Suprapubic skin (tissue), 4 donors: ENCODE measurements at regions not wholly inside any gene's neighbourhood (a gene's known extent, or its start where the extent isn't known, plus 50 kb on each side); places are given as distances from the start of the nearest gene placed in this dataset.

Experiments used
- DNase-seq, 2 donors: peaks; one replicate each; pipeline ENCODE4 v3.0.0-alpha.2; 2019; ENCODE audit warnings: low spot score in 2 of 2
- H3K27ac ChIP-seq: fragments of 200-600 bp; sonication (generic); one replicate; pipeline ENCODE4 v1.5.1; 2019
- H3K27me3 ChIP-seq: fragments of 200-600 bp; sonication (generic); one replicate; pipeline ENCODE4 v1.5.1; 2019
- H3K36me3 ChIP-seq: fragments of 200-600 bp; sonication (generic); one replicate; pipeline ENCODE4 v1.5.1; 2019
- H3K4me1 ChIP-seq: fragments of 200-600 bp; sonication (generic); one replicate; pipeline ENCODE4 v1.5.1; 2019
- H3K4me3 ChIP-seq: fragments of 200-600 bp; sonication (generic); one replicate; pipeline ENCODE4 v1.5.1; 2019; ENCODE audit warnings: mild to moderate bottlenecking
- H3K9me3 ChIP-seq: fragments of 200-600 bp; sonication (generic); one replicate; pipeline ENCODE4 v1.5.1; 2019
- CTCF ChIP-seq, 2 donors: fragments of 200-600 bp in 1 of 2; fragments of 450-650 bp in 1 of 2; sonication (generic) in 1 of 2; IDR thresholded peaks; one replicate each; pipeline ENCODE4 v1.5.1; 2016 to 2019; ENCODE audit warnings: antibody characterized with exemption in 2 of 2, mild to moderate bottlenecking in 1 of 2, moderate library complexity in 1 of 2
- EP300 ChIP-seq: sonication (generic); formaldehyde crosslinking; IDR thresholded peaks from one replicate; pipeline ENCODE4 v1.6.1; 2017; ENCODE audit warnings: antibody characterized with exemption
- POLR2A ChIP-seq, 2 donors: fragments of 450-650 bp; IDR thresholded peaks; one replicate each; pipeline ENCODE4 v1.6.1; 2017; ENCODE audit warnings: antibody characterized with exemption in 2 of 2, mild to moderate bottlenecking in 2 of 2, moderate library complexity in 2 of 2
- POLR2AphosphoS5 ChIP-seq, 3 donors: sonication (generic); formaldehyde crosslinking; IDR thresholded peaks; one replicate each; pipeline ENCODE4 v1.6.1; 2017; ENCODE audit warnings: antibody characterized with exemption in 3 of 3
- WGBS: methylation state at CpG from one replicate; pipeline ENCODE4 v1.1.5; 2018; 5-methylcytosine and 5-hydroxymethylcytosine counted together

GRCh38 chr13:40125336-40125735 is 469.9 kb downstream of the COG6 start:
- Histone ChIP-seq H3K9me3 (no peaks in the 10 kb centered on the region), H3K27ac (no peak overlapping the region), H3K27me3 (no peaks in the 10 kb centered on the region), H3K4me1 (peaks cover 11% of the 10 kb centered on the region), H3K4me3 (no peak overlapping the region), H3K36me3 (no peaks in the 10 kb centered on the region)
- DNase-seq = no peak
- no peak for TF ChIP-seq EP300
- TF ChIP-seq POLR2A (IDR thresholded peaks at IDR 0.05) = no peak
- no peak for TF ChIP-seq CTCF (IDR thresholded peaks at IDR 0.05)
- TF ChIP-seq POLR2AphosphoS5 (IDR thresholded peaks at IDR 0.05) = no peak
- 88% methylated on average over 3 of the region's 3 CpGs for WGBS

- Histone ChIP-seq H3K27me3 (no peaks in the 10 kb centered on the region), H3K9me3 (no peaks in the 10 kb centered on the region), H3K27ac (no peak overlapping the region), H3K4me3 (no peak overlapping the region), H3K36me3 (no peaks in the 10 kb centered on the region), H3K4me1 (peaks cover 7% of the 10 kb centered on the region)
- 91% methylated on average over 7 of the region's 7 CpGs for WGBS
- no peak for DNase-seq
- no peak for TF ChIP-seq EP300
- TF ChIP-seq CTCF (IDR thresholded peaks at IDR 0.05) = no peak
- no peak for TF ChIP-seq POLR2A (IDR thresholded peaks at IDR 0.05)
- no peak for TF ChIP-seq POLR2AphosphoS5 (IDR thresholded peaks at IDR 0.05)
Measured at GRCh38 chr13:40126306-40127085, 471.0 kb downstream of the COG6 start.

DNA sequence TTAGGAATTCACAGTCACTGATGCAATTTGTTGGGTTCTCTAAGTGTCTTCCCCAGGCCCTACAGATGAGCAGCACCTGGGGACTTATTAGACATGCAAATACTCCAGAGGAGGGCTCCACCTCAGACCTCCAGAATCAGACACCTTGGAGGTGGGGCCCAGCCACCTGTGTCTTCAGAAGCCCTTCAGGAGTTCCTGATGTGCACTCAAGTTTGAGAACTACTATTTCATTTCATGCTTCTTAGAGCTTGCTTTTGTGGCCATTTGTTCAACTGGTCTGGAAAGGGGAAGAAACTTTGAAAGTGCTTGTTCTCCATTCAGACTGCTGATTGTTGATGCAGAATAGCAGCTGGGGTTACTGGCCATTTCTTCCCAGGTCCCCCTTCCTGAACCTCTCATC is 472.0 kb downstream of the COG6 start:
- no peaks in the 10 kb centered on the region for H3K9me3 ChIP-seq
- no peaks in the 10 kb centered on the region for H3K36me3 ChIP-seq
- H3K4me1 ChIP-seq = peaks cover 3% of the 10 kb centered on the region
- DNase-seq = no peak
- H3K27ac ChIP-seq = no peak overlapping the region
- TF ChIP-seq EP300 (no peak), POLR2A (IDR thresholded peaks at IDR 0.05) (no peak), CTCF (IDR thresholded peaks at IDR 0.05) (no peak), POLR2AphosphoS5 (IDR thresholded peaks at IDR 0.05) (no peak)
- no peaks in the 10 kb centered on the region for H3K27me3 ChIP-seq
- no peak overlapping the region for H3K4me3 ChIP-seq

DNA sequence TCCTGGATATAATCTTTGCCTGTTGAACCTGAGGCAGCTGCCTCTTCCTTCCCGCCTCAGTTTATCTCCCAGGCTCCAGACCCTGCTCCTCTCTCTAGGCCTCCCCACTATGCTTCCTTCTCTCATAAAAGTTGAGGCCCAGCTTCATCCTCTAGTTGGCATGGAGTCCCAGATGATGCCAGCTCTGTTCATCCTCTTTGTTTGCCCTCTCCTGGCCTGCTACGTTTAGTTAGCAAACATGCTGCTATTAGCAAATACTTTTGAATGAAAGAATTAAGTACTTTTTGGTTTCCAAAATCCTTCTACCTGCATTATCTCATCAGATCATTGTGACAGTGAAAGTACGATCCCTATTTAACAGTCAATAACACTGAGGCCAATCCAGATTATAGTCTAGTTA is 472.5 kb downstream of the COG6 start:
- no peaks in the 10 kb centered on the region for H3K9me3 ChIP-seq
- H3K36me3 ChIP-seq = no peaks in the 10 kb centered on the region
- DNase-seq = no peak
- H3K27ac ChIP-seq = no peak overlapping the region
- 97% methylated on average over 3 of the region's 3 CpGs for WGBS
- peaks cover 3% of the 10 kb centered on the region for H3K4me1 ChIP-seq
- no peak for TF ChIP-seq EP300
- no peak for TF ChIP-seq POLR2A (IDR thresholded peaks at IDR 0.05)
- H3K4me3 ChIP-seq = no peak overlapping the region
- H3K27me3 ChIP-seq = no peaks in the 10 kb centered on the region

- Histone ChIP-seq H3K27me3 (no peaks in the 10 kb centered on the region), H3K27ac (no peak overlapping the region), H3K4me3 (no peak overlapping the region), H3K4me1 (peaks cover 3% of the 10 kb centered on the region), H3K36me3 (no peaks in the 10 kb centered on the region), H3K9me3 (no peaks in the 10 kb centered on the region)
- TF ChIP-seq EP300 (no peak), POLR2A (IDR thresholded peaks at IDR 0.05) (no peak), CTCF (IDR thresholded peaks at IDR 0.05) (no peak), POLR2AphosphoS5 (IDR thresholded peaks at IDR 0.05) (no peak)
- 93% methylated on average over 6 of the region's 6 CpGs for WGBS
- no peak for DNase-seq
Measured at GRCh38 chr13:40129467-40129866, 474.0 kb downstream of the COG6 start.
